OCI-LY7 (cell line): ENCODE measurements at regions not wholly inside any gene's neighbourhood (a gene's known extent, or its start where the extent isn't known, plus 50 kb on each side); places are given as distances from the start of the nearest gene placed in this dataset.

Source experiments
- EZH2phosphoT487 ChIP-seq: fragments of 200-600 bp; sonication (generic); IDR thresholded peaks from 2 replicates; pipeline ENCODE4 v1.6.1; 2018; ENCODE audit warnings: low read depth, borderline replicate concordance, mild to moderate bottlenecking, mixed run types, antibody characterized with exemption, low read length, moderate library complexity, mixed read lengths
- TF ChIP-seq, protein P1 (sequence below): fragments of 200-600 bp; sonication (generic); conservative IDR thresholded peaks from 2 replicates; pipeline ENCODE4 v1.5.1; 2014; ENCODE audit warnings: mild to moderate bottlenecking, antibody characterized with exemption, low read length, moderate library complexity, mixed read lengths

- TF ChIP-seq, protein P1, sequence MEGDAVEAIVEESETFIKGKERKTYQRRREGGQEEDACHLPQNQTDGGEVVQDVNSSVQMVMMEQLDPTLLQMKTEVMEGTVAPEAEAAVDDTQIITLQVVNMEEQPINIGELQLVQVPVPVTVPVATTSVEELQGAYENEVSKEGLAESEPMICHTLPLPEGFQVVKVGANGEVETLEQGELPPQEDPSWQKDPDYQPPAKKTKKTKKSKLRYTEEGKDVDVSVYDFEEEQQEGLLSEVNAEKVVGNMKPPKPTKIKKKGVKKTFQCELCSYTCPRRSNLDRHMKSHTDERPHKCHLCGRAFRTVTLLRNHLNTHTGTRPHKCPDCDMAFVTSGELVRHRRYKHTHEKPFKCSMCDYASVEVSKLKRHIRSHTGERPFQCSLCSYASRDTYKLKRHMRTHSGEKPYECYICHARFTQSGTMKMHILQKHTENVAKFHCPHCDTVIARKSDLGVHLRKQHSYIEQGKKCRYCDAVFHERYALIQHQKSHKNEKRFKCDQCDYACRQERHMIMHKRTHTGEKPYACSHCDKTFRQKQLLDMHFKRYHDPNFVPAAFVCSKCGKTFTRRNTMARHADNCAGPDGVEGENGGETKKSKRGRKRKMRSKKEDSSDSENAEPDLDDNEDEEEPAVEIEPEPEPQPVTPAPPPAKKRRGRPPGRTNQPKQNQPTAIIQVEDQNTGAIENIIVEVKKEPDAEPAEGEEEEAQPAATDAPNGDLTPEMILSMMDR = no peak
- no peak for TF ChIP-seq EZH2phosphoT487
Observed at GRCh38 chr2:125566422-125566821, 1089.5 kb upstream of the GYPC start.
